Activated CD8-positive, alpha-beta T cell treated with anti-CD3 and anti-CD28 coated beads for 36 hours (primary cell): ENCODE measurements at regions not wholly inside any gene's neighbourhood (a gene's known extent, or its start where the extent isn't known, plus 50 kb on each side); places are given as distances from the start of the nearest gene placed in this dataset.

Experiments used
- ATAC-seq: fragments of 200-7000 bp; cut with Tn5 transposase; one replicate; pipeline ENCODE4 v1.10.0; 2021; ENCODE audit warnings: mild to moderate bottlenecking, moderate library complexity
- CTCF ChIA-PET: fragments of 350-600 bp; sonication (Branson Sonifier 250); formaldehyde crosslinking; loops from one replicate; lab custom pipeline; 2021; ENCODE audit warnings: antibody characterized with exemption; lab: Charles Lee
- POLR2A ChIA-PET: fragments of 350-600 bp; sonication (Branson Sonifier 250); formaldehyde crosslinking; loops from one replicate; lab custom pipeline; 2021; ENCODE audit warnings: antibody characterized with exemption; lab: Charles Lee
- DNase-seq: peaks from one replicate; pipeline ENCODE4 v3.0.0-alpha.2; 2020
- H3K27ac Mint-ChIP-seq: one replicate; pipeline ENCODE4 v1.8.0; 2021; ENCODE audit warnings: mild to moderate bottlenecking, mixed read lengths
- H3K27me3 Mint-ChIP-seq: one replicate; pipeline ENCODE4 v1.8.0; 2021; ENCODE audit warnings: mixed read lengths
- H3K36me3 Mint-ChIP-seq: one replicate; pipeline ENCODE4 v1.8.0; 2021; ENCODE audit warnings: low read depth, mixed read lengths
- H3K4me1 Mint-ChIP-seq: one replicate; pipeline ENCODE4 v1.8.0; 2021; ENCODE audit warnings: low read depth, mixed read lengths
- H3K4me3 Mint-ChIP-seq: one replicate; pipeline ENCODE4 v1.8.0; 2021; ENCODE audit warnings: mild to moderate bottlenecking, moderate library complexity, mixed read lengths
- H3K9me3 Mint-ChIP-seq: one replicate; pipeline ENCODE4 v1.8.0; 2021; ENCODE audit warnings: mixed read lengths
- CTCF ChIP-seq: fragments of 200-600 bp; IDR thresholded peaks from one replicate; pipeline ENCODE4 v1.8.0; 2022; ENCODE audit warnings: antibody characterized with exemption, mild to moderate bottlenecking
- intact Hi-C: fragments of 100-400 bp; cut with micrococcal nuclease; formaldehyde crosslinking; loops from one replicate; pipeline ENCODE4 v1.10.0; 2022

- Mint-ChIP-seq H3K27ac (no peak overlapping the region), H3K9me3 (peaks cover 30% of the 10 kb centered on the region), H3K27me3 (peaks cover under 1% of the 10 kb centered on the region), H3K4me1 (peaks cover 7% of the 10 kb centered on the region), H3K4me3 (no peak overlapping the region), H3K36me3 (peaks cover 13% of the 10 kb centered on the region)
- CTCF ChIA-PET = interaction anchor here (0.6 kb wide), 1 partner anchor 23 kb away, joined by 3 read pairs; no protein-coding TSS in a partner anchor
- POLR2A ChIA-PET = no interaction called here
- intact Hi-C loops = no loop called here
- TF ChIP-seq CTCF = no peak
- DNase-seq (no peak), ATAC-seq (peak; percentile 27)
These were observed 92.4 kb downstream of the KBTBD8 start for GRCh38 chr3:67090474-67090873.

- ATAC-seq (no peak), DNase-seq (no peak)
- ChIA-PET POLR2A (no interaction called here), CTCF (interaction anchor here (0.7 to 1.2 kb wide), 2 partner anchors 155 to 159 kb away, joined by 3 read pairs; no protein-coding TSS in a partner anchor)
- H3K36me3 Mint-ChIP-seq = no peaks in the 10 kb centered on the region
- no peak for TF ChIP-seq CTCF
- H3K4me3 Mint-ChIP-seq = no peak overlapping the region
- peaks cover 7% of the 10 kb centered on the region for H3K27me3 Mint-ChIP-seq
- intact Hi-C loops = no loop called here
- H3K27ac Mint-ChIP-seq = no peak overlapping the region
- peaks cover 9% of the 10 kb centered on the region for H3K9me3 Mint-ChIP-seq
- H3K4me1 Mint-ChIP-seq = peaks cover 7% of the 10 kb centered on the region
These were observed 95.2 kb downstream of the KBTBD8 start for GRCh38 chr3:67093305-67093704.

- H3K36me3 Mint-ChIP-seq = no peaks in the 10 kb centered on the region
- intact Hi-C loops = no loop called here
- H3K4me3 Mint-ChIP-seq = no peak overlapping the region
- POLR2A ChIA-PET = no interaction called here
- no peak for TF ChIP-seq CTCF
- ATAC-seq (no peak), DNase-seq (no peak)
- H3K4me1 Mint-ChIP-seq = peaks cover 7% of the 10 kb centered on the region
- H3K27ac Mint-ChIP-seq = no peak overlapping the region
- peaks cover 7% of the 10 kb centered on the region for H3K27me3 Mint-ChIP-seq
- CTCF ChIA-PET = no interaction called here
- H3K9me3 Mint-ChIP-seq = peaks cover 5% of the 10 kb centered on the region
These were observed 96.1 kb downstream of the KBTBD8 start for GRCh38 chr3:67094167-67094566.

- ATAC-seq = no peak
- intact Hi-C loops = no loop called here
- Mint-ChIP-seq H3K9me3 (peaks cover under 1% of the 10 kb centered on the region), H3K27me3 (peaks cover 7% of the 10 kb centered on the region), H3K4me3 (no peak overlapping the region), H3K27ac (no peak overlapping the region), H3K4me1 (peaks cover 5% of the 10 kb centered on the region), H3K36me3 (no peaks in the 10 kb centered on the region)
- no peak for DNase-seq
- ChIA-PET POLR2A (no interaction called here), CTCF (interaction anchor here (1.0 to 1.4 kb wide), 2 partner anchors 15 to 19 kb away, joined by 3 to 7 read pairs; no protein-coding TSS in a partner anchor)
- TF ChIP-seq CTCF = no peak
These were observed 96.7 kb downstream of the KBTBD8 start for GRCh38 chr3:67094774-67095173.

GRCh38 chr3:67104388-67104787, 106.3 kb downstream of the KBTBD8 start:
- ATAC-seq = no peak
- intact Hi-C loops = loop anchor here (10.0 kb wide), 1 partner anchor 1770 kb away; no protein-coding TSS in a partner anchor
- POLR2A ChIA-PET = no interaction called here

More at GRCh38 chr3:67104388-67104787, 106.3 kb downstream of the KBTBD8 start:
- no peak for DNase-seq
- H3K36me3 Mint-ChIP-seq = no peaks in the 10 kb centered on the region
- H3K27ac Mint-ChIP-seq = no peak overlapping the region
- H3K4me3 Mint-ChIP-seq = no peak overlapping the region
- CTCF ChIA-PET = interaction anchor here (0.7 to 4.0 kb wide), 3 partner anchors 9 to 132 kb away, joined by 3 to 13 read pairs (median 3); no protein-coding TSS in a partner anchor
- H3K9me3 Mint-ChIP-seq = no peaks in the 10 kb centered on the region
- TF ChIP-seq CTCF = no peak
- no peaks in the 10 kb centered on the region for H3K4me1 Mint-ChIP-seq
- H3K27me3 Mint-ChIP-seq = no peaks in the 10 kb centered on the region
